HG02973 (cell line): ENCODE measurements at regions not wholly inside any gene's neighbourhood (a gene's known extent, or its start where the extent isn't known, plus 50 kb on each side); places are given as distances from the start of the nearest gene placed in this dataset.

Experiments used
- ATAC-seq: cut with Tn5 transposase; IDR thresholded peaks from one replicate; pipeline ENCODE4 v1.9.1; 2021; ENCODE audit warnings: moderate library complexity; ENCODE audit not compliant: unreplicated experiment

GRCh38 chr3:135310317-135310716 is 515.3 kb downstream of the EPHB1 start:
- ATAC-seq = no peak

- no peak for ATAC-seq
These were observed 516.6 kb downstream of the EPHB1 start for GRCh38 chr3:135311699-135312098.

GRCh38 chr3:135314237-135314636 is 519.2 kb downstream of the EPHB1 start:
- ATAC-seq = no peak

- no peak for ATAC-seq
These were observed 529.2 kb downstream of the EPHB1 start for GRCh38 chr3:135324301-135324700.

GRCh38 chr3:135325096-135325495 is 530.0 kb downstream of the EPHB1 start:
- no peak for ATAC-seq

GRCh38 chr3:135325726-135326235 is 530.7 kb downstream of the EPHB1 start:
- no peak for ATAC-seq

GRCh38 chr3:135326851-135327250 is 531.8 kb downstream of the EPHB1 start:
- ATAC-seq = no peak

- no peak for ATAC-seq
These were observed 533.0 kb downstream of the EPHB1 start for GRCh38 chr3:135328036-135328435.

GRCh38 chr3:135329479-135329878 is 534.4 kb downstream of the EPHB1 start:
- ATAC-seq = no peak

GRCh38 chr3:135337192-135337591 is 542.1 kb downstream of the EPHB1 start:
- no peak for ATAC-seq

- no peak for ATAC-seq
These were observed 553.6 kb downstream of the EPHB1 start for GRCh38 chr3:135348690-135349089.

GRCh38 chr3:135349254-135349948 is 554.3 kb downstream of the EPHB1 start:
- ATAC-seq = no peak

GRCh38 chr3:135352213-135352612 is 557.2 kb downstream of the EPHB1 start:
- ATAC-seq = no peak

- no peak for ATAC-seq
These were observed 567.8 kb downstream of the EPHB1 start for GRCh38 chr3:135362889-135363288.

- ATAC-seq = no peak
These were observed 569.6 kb downstream of the EPHB1 start for GRCh38 chr3:135364676-135365075.

GRCh38 chr3:135366816-135367215 is 571.8 kb downstream of the EPHB1 start:
- no peak for ATAC-seq

GRCh38 chr3:135368316-135368715 is 573.3 kb downstream of the EPHB1 start:
- no peak for ATAC-seq

- no peak for ATAC-seq
These were observed 573.7 kb downstream of the EPHB1 start for GRCh38 chr3:135368781-135369180.

GRCh38 chr3:135374571-135374970 is 579.5 kb downstream of the EPHB1 start:
- ATAC-seq = no peak

- no peak for ATAC-seq
These were observed 583.3 kb upstream of the PPP2R3A start for GRCh38 chr3:135382188-135382587.

GRCh38 chr3:135382621-135383020 is 582.9 kb upstream of the PPP2R3A start:
- no peak for ATAC-seq

- ATAC-seq = no peak
These were observed 582.2 kb upstream of the PPP2R3A start for GRCh38 chr3:135383301-135383700.

- ATAC-seq = no peak
These were observed 573.4 kb upstream of the PPP2R3A start for GRCh38 chr3:135392151-135392550.
